PC-3 (cell line): ENCODE measurements at regions not wholly inside any gene's neighbourhood (a gene's known extent, or its start where the extent isn't known, plus 50 kb on each side); places are given as distances from the start of the nearest gene placed in this dataset.

Source experiments
- CTCF ChIP-seq: fragments of 300-600 bp; sonication (generic); conservative IDR thresholded peaks from 2 replicates; pipeline ENCODE4 v1.5.1; 2017; ENCODE audit warnings: antibody characterized with exemption, low read depth, mild to moderate bottlenecking, low read length
- EZH2 ChIP-seq: fragments of 300-600 bp; sonication (generic); IDR thresholded peaks from one replicate; pipeline ENCODE4 v1.6.1; 2017; ENCODE audit warnings: antibody characterized with exemption, mild to moderate bottlenecking, low read length; ENCODE audit not compliant: unreplicated experiment
- EZH2phosphoT487 ChIP-seq: fragments of 300-600 bp; sonication (generic); IDR thresholded peaks from 2 replicates; pipeline ENCODE4 v1.6.1; 2018; ENCODE audit warnings: mild to moderate bottlenecking, antibody characterized with exemption, low read length, borderline replicate concordance

- TF ChIP-seq CTCF (no peak), EZH2 (no peak), EZH2phosphoT487 (no peak)
Measured at GRCh38 chr2:118295592-118296390, 207.5 kb downstream of the INSIG2 start.
